A549 (cell line): ENCODE measurements at regions not wholly inside any gene's neighbourhood (a gene's known extent, or its start where the extent isn't known, plus 50 kb on each side); places are given as distances from the start of the nearest gene placed in this dataset.

Experiments
- ATAC-seq, 2 experiments: fragments of 200-7000 bp in 1 of 2; fragments of >200 bp in 1 of 2; cut with Nextera tagmentation in 1 of 2; cut with Tn5 transposase in 1 of 2; 3 replicates each; pipeline versions ENCODE4 v1.8.0 to v1.9.1; 2018 to 2020; ENCODE audit warnings: mild to moderate bottlenecking in 1 of 2, moderate library complexity in 1 of 2
- CTCF ChIA-PET: fragments of 300-600 bp; sonication (Branson Sonifier 250); formaldehyde crosslinking; extraction: SDS; loops from one replicate; lab custom pipeline; 2021; ENCODE audit warnings: antibody characterized with exemption, inconsistent platforms; lab: Yijun Ruan, JAX
- POLR2A ChIA-PET: fragments of 350-600 bp; formaldehyde crosslinking; extraction: SDS; loops from one replicate; lab custom pipeline; 2021; ENCODE audit warnings: antibody characterized with exemption, inconsistent platforms; lab: Yijun Ruan, JAX
- DNase-seq, 2 experiments: peaks; one replicate each; pipeline versions ENCODE4 v3.0.0 to v3.0.0-alpha.2; 2011 to 2016; ENCODE audit warnings: low read depth in 1 of 2, low spot score in 1 of 2
- FAIRE-seq: peaks from 2 replicates; lab custom pipeline; 2011; peaks lifted over from hg19 to GRCh38; lab: Jason Lieb, UNC
- H3K27ac ChIP-seq, 2 experiments: fragments of >200 bp; sonication (Bioruptor Twin); formaldehyde crosslinking; 3 replicates each; pipeline ENCODE4 v1.5.1; 2016 to 2017
- H3K4me1 ChIP-seq: fragments of >200 bp; sonication (Bioruptor Twin); formaldehyde crosslinking; 3 replicates; pipeline ENCODE4 v1.6.1; 2016
- H3K4me2 ChIP-seq: fragments of >200 bp; sonication (Bioruptor Twin); formaldehyde crosslinking; 3 replicates; pipeline ENCODE4 v1.6.1; 2016
- H3K4me3 ChIP-seq: fragments of >200 bp; sonication (Bioruptor Twin); formaldehyde crosslinking; 3 replicates; pipeline ENCODE4 v1.5.1; 2016
- H3K9me3 ChIP-seq: fragments of >200 bp; sonication (Bioruptor Twin); formaldehyde crosslinking; 3 replicates; pipeline ENCODE4 v1.6.1; 2016
- BHLHE40 ChIP-seq: IDR thresholded peaks from 2 replicates; pipeline ENCODE4 v1.6.1; 2012; ENCODE audit warnings: low read depth, low read length, inconsistent platforms
- CBX8 ChIP-seq: fragments of 200-600 bp; sonication (generic); IDR thresholded peaks from 2 replicates; pipeline ENCODE4 v1.6.1; 2016
- E2F6 ChIP-seq: IDR thresholded peaks from 2 replicates; pipeline ENCODE4 v1.6.1; 2012; ENCODE audit warnings: low read depth, borderline replicate concordance
- EHF ChIP-seq: fragments of 250-450 bp; sonication (Bioruptor Pico); IDR thresholded peaks from 2 replicates; pipeline ENCODE4 v1.5.0; 2020; ENCODE audit warnings: mild to moderate bottlenecking
- EP300 ChIP-seq, 2 experiments: fragments of >200 bp; sonication (Bioruptor Twin); formaldehyde crosslinking; IDR thresholded peaks; 2 replicates in 1 of 2; 3 replicates in 1 of 2; pipeline ENCODE4 v1.6.1; 2016 to 2017
- FOSB ChIP-seq: fragments of 250-450 bp; sonication (Bioruptor Pico); IDR thresholded peaks from 2 replicates; pipeline ENCODE4 v1.5.0; 2020; ENCODE audit warnings: mild to moderate bottlenecking, moderate library complexity
- FOXS1 ChIP-seq: fragments of 250-450 bp; sonication (Bioruptor Pico); IDR thresholded peaks from 2 replicates; pipeline ENCODE4 v1.5.0; 2020; ENCODE audit warnings: mild to moderate bottlenecking, moderate library complexity
- GATA3 ChIP-seq: IDR thresholded peaks from 2 replicates; pipeline ENCODE4 v1.6.1; 2012; ENCODE audit warnings: borderline replicate concordance
- HOXB13 ChIP-seq: fragments of 250-450 bp; sonication (Bioruptor Pico); IDR thresholded peaks from 2 replicates; pipeline ENCODE4 v1.5.0; 2020; ENCODE audit warnings: low read depth, mild to moderate bottlenecking, moderate library complexity
- HOXB5 ChIP-seq: fragments of 250-450 bp; sonication (Bioruptor Pico); IDR thresholded peaks from 2 replicates; pipeline ENCODE4 v1.5.0; 2020; ENCODE audit warnings: mild to moderate bottlenecking, moderate library complexity
- MAFK ChIP-seq: fragments of 450-650 bp; IDR thresholded peaks from 2 replicates; pipeline ENCODE4 v1.6.1; 2014; ENCODE audit not compliant: partially characterized antibody
- MAZ ChIP-seq: fragments of 150-350 bp; IDR thresholded peaks from 2 replicates; pipeline ENCODE4 v1.6.1; 2014; ENCODE audit warnings: antibody characterized with exemption, low read depth, low read length, borderline replicate concordance
- MYC ChIP-seq: IDR thresholded peaks from 2 replicates; pipeline ENCODE4 v1.6.1; 2012; ENCODE audit warnings: mild to moderate bottlenecking, inconsistent platforms, low read length, improper control_type of control experiment, borderline replicate concordance
- NFE2L2 ChIP-seq: fragments of 150-350 bp; conservative IDR thresholded peaks from 2 replicates; pipeline ENCODE4 v1.6.1; 2014; ENCODE audit warnings: low read length
- NPAS2 ChIP-seq: fragments of 250-450 bp; sonication (Bioruptor Pico); IDR thresholded peaks from 2 replicates; pipeline ENCODE4 v1.8.0; 2022; ENCODE audit warnings: mild to moderate bottlenecking, moderate library complexity, borderline replicate concordance
- POLR2A ChIP-seq: IDR thresholded peaks from 2 replicates; pipeline ENCODE4 v1.6.1; 2012; ENCODE audit warnings: mild to moderate bottlenecking, low read length
- POLR2AphosphoS2 ChIP-seq: conservative IDR thresholded peaks from 2 replicates; pipeline ENCODE4 v1.6.1; 2012; ENCODE audit warnings: low read length, improper control_type of control experiment, inconsistent platforms
- SMC3 ChIP-seq: fragments of >200 bp; sonication (Bioruptor Twin); formaldehyde crosslinking; IDR thresholded peaks from 3 replicates; pipeline ENCODE4 v1.6.1; 2018; ENCODE audit warnings: inconsistent platforms
- SREBF2 ChIP-seq: fragments of 450-650 bp; IDR thresholded peaks from 2 replicates; pipeline ENCODE4 v1.6.1; 2014; ENCODE audit warnings: mild to moderate bottlenecking, moderate library complexity
- TFCP2L1 ChIP-seq: fragments of 250-450 bp; sonication (Bioruptor Pico); IDR thresholded peaks from 2 replicates; pipeline ENCODE4 v1.5.0; 2021; ENCODE audit warnings: mild to moderate bottlenecking
- ZFP36 ChIP-seq: fragments of 450-650 bp; IDR thresholded peaks from 2 replicates; pipeline ENCODE4 v1.6.1; 2014; ENCODE audit warnings: borderline replicate concordance; ENCODE audit not compliant: partially characterized antibody
- ZNF302 ChIP-seq: fragments of 250-450 bp; sonication (Bioruptor Pico); IDR thresholded peaks from 2 replicates; pipeline ENCODE4 v1.9.0; 2021; ENCODE audit warnings: inconsistent platforms, mild to moderate bottlenecking, moderate library complexity
- ZSCAN20 ChIP-seq: fragments of 250-450 bp; sonication (Bioruptor Pico); IDR thresholded peaks from 2 replicates; pipeline ENCODE4 v1.8.0; 2022; ENCODE audit warnings: mild to moderate bottlenecking, moderate library complexity
- WGBS: methylation state at CpG from one replicate; pipeline ENCODE4 v1.1.6; 2017; ENCODE audit errors: missing lambda C conversion rate; 5-methylcytosine and 5-hydroxymethylcytosine counted together
- TF ChIP-seq, protein P1 (sequence below): fragments of 150-350 bp; IDR thresholded peaks from 2 replicates; pipeline ENCODE4 v1.6.1; 2014; ENCODE audit warnings: low read depth, mild to moderate bottlenecking, low read length
- TF ChIP-seq, protein P2 (sequence below): fragments of 250-450 bp; sonication (Bioruptor Pico); IDR thresholded peaks from 2 replicates; pipeline ENCODE4 v1.5.0; 2021; ENCODE audit warnings: mild to moderate bottlenecking, moderate library complexity, borderline replicate concordance
- TF ChIP-seq, protein P3 (sequence below): fragments of 450-650 bp; IDR thresholded peaks from 2 replicates; pipeline ENCODE4 v1.6.1; 2014; ENCODE audit warnings: antibody characterized with exemption

GRCh38 chr5:74382987-74383593, 257.4 kb downstream of the ENC1 start:
- WGBS: 55% methylated on average over 4 of the region's 4 CpGs
- no peak overlapping the region for H3K4me2 ChIP-seq
- H3K9me3 ChIP-seq: 0 out of 3 replicates have a peak, but pooled peaks cover 2% of the 10 kb centered on the region
- POLR2A ChIA-PET: no interaction called here
- peaks cover 8% of the 10 kb centered on the region; the same call in 1 of the 3 replicates for H3K4me1 ChIP-seq
- no peak overlapping the region for H3K4me3 ChIP-seq
- DNase-seq (no peak), FAIRE-seq (no peak), ATAC-seq (no peak)
- no peak for TF ChIP-seq EHF
- TF ChIP-seq SREBF2: no peak
- TF ChIP-seq FOSB (CRISPR knock-in tag): no peak
- TF ChIP-seq POLR2A: no peak
- TF ChIP-seq MAZ: no peak
- no peak for TF ChIP-seq ZNF302 (CRISPR knock-in tag)
- no peak for TF ChIP-seq CBX8
- no peak for TF ChIP-seq GATA3
- TF ChIP-seq ZFP36: no peak
- CTCF ChIA-PET: no interaction called here
- H3K27ac ChIP-seq: 0 out of 6 replicates have a peak overlapping the region, but pooled peaks of 1 of the 2 experiments have one; percentile 3

- POLR2A ChIA-PET: no interaction called here
- Histone ChIP-seq H3K9me3 (no peaks in the 10 kb centered on the region), H3K4me2 (no peak overlapping the region), H3K27ac (no peak overlapping the region), H3K4me1 (peaks cover 8% of the 10 kb centered on the region; the same call in 1 of the 3 replicates), H3K4me3 (no peak overlapping the region)
- 75% methylated on average over 3 of the region's 3 CpGs for WGBS
- TF ChIP-seq EP300 (IDR thresholded peaks at IDR 0.05) (no peak), HOXB13 (CRISPR knock-in tag) (no peak), TFCP2L1 (CRISPR knock-in tag) (no peak), FOXS1 (CRISPR knock-in tag) (no peak), BHLHE40 (no peak), NPAS2 (CRISPR knock-in tag) (no peak), E2F6 (no peak)
- TF ChIP-seq, all 56 proteins: peak for 0
- no peak for ATAC-seq
- no peak for FAIRE-seq
- DNase-seq: no peak
- CTCF ChIA-PET: interaction anchor here (1.5 kb wide), 1 partner anchor 12 kb away, joined by 4 read pairs; no protein-coding TSS in a partner anchor
These were observed 258.2 kb downstream of the ENC1 start for GRCh38 chr5:74382123-74382855.

- no peak overlapping the region for H3K27ac ChIP-seq
- H3K9me3 ChIP-seq: no peaks in the 10 kb centered on the region
- ATAC-seq: no peak
- H3K4me3 ChIP-seq: no peak overlapping the region
- H3K4me1 ChIP-seq: peaks cover 8% of the 10 kb centered on the region; the same call in 1 of the 3 replicates
- no peak overlapping the region for H3K4me2 ChIP-seq
- no peak for FAIRE-seq
- DNase-seq: no peak
- POLR2A ChIA-PET: interaction anchor here (0.8 kb wide), 1 partner anchor 15 kb away, joined by 3 read pairs; no protein-coding TSS in a partner anchor
- CTCF ChIA-PET: interaction anchor here (0.8 to 1.4 kb wide), 3 partner anchors 18 to 260 kb away, joined by 3 to 5 read pairs (median 4); partner anchors contain the start of gene ENC1
- WGBS: 64% methylated on average over 5 of the region's 5 CpGs
- TF ChIP-seq, protein P1, sequence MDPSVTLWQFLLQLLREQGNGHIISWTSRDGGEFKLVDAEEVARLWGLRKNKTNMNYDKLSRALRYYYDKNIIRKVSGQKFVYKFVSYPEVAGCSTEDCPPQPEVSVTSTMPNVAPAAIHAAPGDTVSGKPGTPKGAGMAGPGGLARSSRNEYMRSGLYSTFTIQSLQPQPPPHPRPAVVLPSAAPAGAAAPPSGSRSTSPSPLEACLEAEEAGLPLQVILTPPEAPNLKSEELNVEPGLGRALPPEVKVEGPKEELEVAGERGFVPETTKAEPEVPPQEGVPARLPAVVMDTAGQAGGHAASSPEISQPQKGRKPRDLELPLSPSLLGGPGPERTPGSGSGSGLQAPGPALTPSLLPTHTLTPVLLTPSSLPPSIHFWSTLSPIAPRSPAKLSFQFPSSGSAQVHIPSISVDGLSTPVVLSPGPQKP: no peak
- TF ChIP-seq FOSB (CRISPR knock-in tag) (no peak), ZSCAN20 (CRISPR knock-in tag) (no peak), BHLHE40 (no peak), FOXS1 (CRISPR knock-in tag) (no peak), GATA3 (no peak), SMC3 (no peak), HOXB5 (CRISPR knock-in tag) (no peak), POLR2AphosphoS2 (no peak), TFCP2L1 (CRISPR knock-in tag) (no peak), MYC (no peak), NFE2L2 (no peak), MAZ (no peak), NPAS2 (CRISPR knock-in tag) (no peak), MAFK (no peak)
- TF ChIP-seq, protein P2, sequence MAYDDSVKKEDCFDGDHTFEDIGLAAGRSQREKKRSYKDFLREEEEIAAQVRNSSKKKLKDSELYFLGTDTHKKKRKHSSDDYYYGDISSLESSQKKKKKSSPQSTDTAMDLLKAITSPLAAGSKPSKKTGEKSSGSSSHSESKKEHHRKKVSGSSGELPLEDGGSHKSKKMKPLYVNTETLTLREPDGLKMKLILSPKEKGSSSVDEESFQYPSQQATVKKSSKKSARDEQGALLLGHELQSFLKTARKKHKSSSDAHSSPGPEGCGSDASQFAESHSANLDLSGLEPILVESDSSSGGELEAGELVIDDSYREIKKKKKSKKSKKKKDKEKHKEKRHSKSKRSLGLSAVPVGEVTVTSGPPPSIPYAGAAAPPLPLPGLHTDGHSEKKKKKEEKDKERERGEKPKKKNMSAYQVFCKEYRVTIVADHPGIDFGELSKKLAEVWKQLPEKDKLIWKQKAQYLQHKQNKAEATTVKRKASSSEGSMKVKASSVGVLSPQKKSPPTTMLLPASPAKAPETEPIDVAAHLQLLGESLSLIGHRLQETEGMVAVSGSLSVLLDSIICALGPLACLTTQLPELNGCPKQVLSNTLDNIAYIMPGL (CRISPR knock-in tag): no peak
- TF ChIP-seq, protein P3, sequence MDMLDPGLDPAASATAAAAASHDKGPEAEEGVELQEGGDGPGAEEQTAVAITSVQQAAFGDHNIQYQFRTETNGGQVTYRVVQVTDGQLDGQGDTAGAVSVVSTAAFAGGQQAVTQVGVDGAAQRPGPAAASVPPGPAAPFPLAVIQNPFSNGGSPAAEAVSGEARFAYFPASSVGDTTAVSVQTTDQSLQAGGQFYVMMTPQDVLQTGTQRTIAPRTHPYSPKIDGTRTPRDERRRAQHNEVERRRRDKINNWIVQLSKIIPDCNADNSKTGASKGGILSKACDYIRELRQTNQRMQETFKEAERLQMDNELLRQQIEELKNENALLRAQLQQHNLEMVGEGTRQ: no peak
- TF ChIP-seq, all 56 proteins: peak for 0
These were observed 260.3 kb downstream of the ENC1 start for GRCh38 chr5:74380193-74380592.
